GM12878 (cell line): ENCODE measurements at regions not wholly inside any gene's neighbourhood (a gene's known extent, or its start where the extent isn't known, plus 50 kb on each side); places are given as distances from the start of the nearest gene placed in this dataset.

Experiments used
- ATAC-seq: fragments of 200-7000 bp; cut with Tn5 transposase; 3 replicates; pipeline ENCODE4 v1.9.1; 2020; ENCODE audit warnings: mild to moderate bottlenecking, moderate library complexity
- BruUV-seq: library from RNA; stranded (reverse); fragments of 400-500 nt; replicated peaks from 2 replicates; lab custom pipeline; 2021; lab: Mats Ljungman, UMichigan
- CTCF ChIA-PET: fragments of 300-600 bp; sonication (Branson Sonifier 250); formaldehyde crosslinking; extraction: SDS; loops from one replicate; lab custom pipeline; 2021; ENCODE audit warnings: inconsistent platforms; lab: Yijun Ruan, JAX
- POLR2A ChIA-PET: fragments of 350-600 bp; formaldehyde crosslinking; extraction: SDS; loops from one replicate; lab custom pipeline; 2021; ENCODE audit warnings: inconsistent platforms; lab: Charles Lee
- RAD21 ChIA-PET: fragments of 300-600 bp; sonication (Branson Sonifier 250); formaldehyde crosslinking; loops from one replicate; lab custom pipeline; 2023; ENCODE audit warnings: antibody characterized with exemption; ENCODE audit not compliant: unreplicated experiment; lab: Charles Lee
- SMC1A ChIA-PET: fragments of 300-600 bp; sonication (Branson Sonifier 250); formaldehyde crosslinking; loops from one replicate; lab custom pipeline; 2023; ENCODE audit not compliant: unreplicated experiment, uncharacterized antibody; lab: Charles Lee
- DNase-seq: peaks from one replicate; pipeline ENCODE4 v3.0.0-alpha.2; 2011; ENCODE audit warnings: low read depth, low spot score
- FAIRE-seq: peaks from 3 replicates; lab custom pipeline; 2011; peaks lifted over from hg19 to GRCh38; lab: Jason Lieb, UNC
- H2AFZ ChIP-seq: 2 replicates; pipeline ENCODE4 v1.6.0; 2011; ENCODE audit warnings: low read depth, low read length, control low read depth; ENCODE audit not compliant: control insufficient read depth
- H3K27ac ChIP-seq: 2 replicates; pipeline ENCODE4 v1.5.1; 2011; ENCODE audit warnings: control low read depth; ENCODE audit not compliant: control insufficient read depth, insufficient read depth
- H3K27me3 ChIP-seq, 2 experiments: replicated peaks in 1 of 2; 2 replicates each; pipeline versions ENCODE4 v1.6.0 to v1.6.1; 2011; ENCODE audit warnings: low read length in 1 of 2; ENCODE audit not compliant: control insufficient read depth in 2 of 2, insufficient read depth in 2 of 2
- H3K36me3 ChIP-seq, 2 experiments: 2 replicates each; pipeline ENCODE4 v1.5.1; 2011; ENCODE audit warnings: low read length in 1 of 2; ENCODE audit not compliant: control insufficient read depth in 2 of 2, insufficient read depth in 2 of 2
- H3K4me1 ChIP-seq: 2 replicates; pipeline ENCODE4 v1.6.1; 2011; ENCODE audit warnings: mild to moderate bottlenecking, low read length, moderate library complexity, mixed read lengths; ENCODE audit not compliant: control insufficient read depth, insufficient read depth
- H3K4me2 ChIP-seq: 2 replicates; pipeline ENCODE4 v1.6.0; 2011; ENCODE audit warnings: control low read depth; ENCODE audit not compliant: control insufficient read depth, insufficient read depth
- H3K4me3 ChIP-seq: fragments of 200-600 bp; sonication (generic); 2 replicates; pipeline ENCODE4 v1.5.1; 2016
- H3K79me2 ChIP-seq: 2 replicates; pipeline ENCODE4 v1.6.0; 2011; ENCODE audit warnings: low read length; ENCODE audit not compliant: control insufficient read depth, insufficient read depth
- H3K9ac ChIP-seq: 2 replicates; pipeline ENCODE4 v1.8.0; 2011; ENCODE audit warnings: low read length, control low read depth, mixed read lengths; ENCODE audit not compliant: control insufficient read depth, insufficient read depth
- H3K9me3 ChIP-seq: replicated peaks from 3 replicates; pipeline ENCODE4 v1.5.1; 2011; ENCODE audit warnings: mild to moderate bottlenecking, low read length; ENCODE audit not compliant: control insufficient read depth, insufficient read depth
- H4K20me1 ChIP-seq: 2 replicates; pipeline ENCODE4 v1.6.0; 2011; ENCODE audit not compliant: control insufficient read depth, insufficient read depth
- BCL11A ChIP-seq: IDR thresholded peaks from 2 replicates; pipeline ENCODE4 v1.6.1; 2011; ENCODE audit warnings: low read depth, low read length
- CBX5 ChIP-seq: sonication (generic); IDR thresholded peaks from 2 replicates; pipeline ENCODE4 v1.6.1; 2016; ENCODE audit warnings: low read depth, moderate library complexity, mild to moderate bottlenecking, inconsistent platforms
- CTCF ChIP-seq, 3 experiments: IDR thresholded peaks in 2 of 3; conservative IDR thresholded peaks in 1 of 3; 2 replicates each; pipeline ENCODE4 v1.5.1; 2011; ENCODE audit warnings: low read depth in 3 of 3, low read length in 3 of 3, mild to moderate bottlenecking in 3 of 3, control low read depth in 2 of 3, moderate library complexity in 2 of 3, inconsistent platforms in 1 of 3, mixed read lengths in 1 of 3; ENCODE audit not compliant: control insufficient read depth in 2 of 3, insufficient read depth in 1 of 3; ENCODE audit errors: extremely low read depth in 1 of 3
- IRF3 ChIP-seq: fragments of 450-650 bp; IDR thresholded peaks from 2 replicates; pipeline ENCODE4 v1.6.1; 2014; ENCODE audit warnings: mild to moderate bottlenecking
- MXI1 ChIP-seq: fragments of 150-350 bp; IDR thresholded peaks from 2 replicates; pipeline ENCODE4 v1.6.1; 2011; ENCODE audit warnings: low read depth, mild to moderate bottlenecking, inconsistent platforms, low read length, improper control_type of control experiment
- NFIC ChIP-seq: IDR thresholded peaks from 2 replicates; pipeline ENCODE4 v1.6.1; 2012; ENCODE audit warnings: low read depth, mild to moderate bottlenecking, inconsistent platforms, low read length, moderate library complexity
- NR2C1 ChIP-seq: fragments of 450-650 bp; IDR thresholded peaks from 2 replicates; pipeline ENCODE4 v1.6.1; 2017; ENCODE audit warnings: antibody characterized with exemption, mild to moderate bottlenecking, moderate library complexity
- POLR2AphosphoS5 ChIP-seq: IDR thresholded peaks from 2 replicates; pipeline ENCODE4 v1.6.1; 2011; ENCODE audit warnings: mild to moderate bottlenecking, low read length, inconsistent platforms
- SIX5 ChIP-seq: IDR thresholded peaks from 2 replicates; pipeline ENCODE4 v1.6.1; 2011; ENCODE audit warnings: mild to moderate bottlenecking, low read depth, low read length, moderate library complexity; ENCODE audit not compliant: severe bottlenecking
- SKIL ChIP-seq: fragments of 450-650 bp; IDR thresholded peaks from 2 replicates; pipeline ENCODE4 v1.6.1; 2017; ENCODE audit warnings: mild to moderate bottlenecking, low read depth, inconsistent platforms; ENCODE audit not compliant: poor library complexity, severe bottlenecking
- SMC3 ChIP-seq: IDR thresholded peaks from 2 replicates; pipeline ENCODE4 v1.6.1; 2011; ENCODE audit warnings: low read length, improper control_type of control experiment, borderline replicate concordance
- SREBF2 ChIP-seq: IDR thresholded peaks from 2 replicates; pipeline ENCODE4 v1.6.1; 2012; ENCODE audit warnings: mild to moderate bottlenecking, low read length
- SRF ChIP-seq, 2 experiments: IDR thresholded peaks; 2 replicates each; pipeline ENCODE4 v1.6.1; 2011; ENCODE audit warnings: low read depth in 2 of 2, low read length in 2 of 2, mild to moderate bottlenecking in 1 of 2, moderate library complexity in 1 of 2
- SUZ12 ChIP-seq: fragments of 200-600 bp; sonication (generic); IDR thresholded peaks from one replicate; pipeline ENCODE4 v1.6.1; 2018; ENCODE audit warnings: antibody characterized with exemption, mild to moderate bottlenecking; ENCODE audit not compliant: unreplicated experiment
- ZBTB33 ChIP-seq: fragments of 450-650 bp; IDR thresholded peaks from 2 replicates; pipeline ENCODE4 v1.6.1; 2017; ENCODE audit warnings: mild to moderate bottlenecking
- WGBS: methylation state at CpG from one replicate; pipeline ENCODE4 v1.1.6; 2016; ENCODE audit warnings: low lambda C conversion rate; ENCODE audit not compliant: insufficient replicate concordance, insufficient coverage; ENCODE audit errors: missing lambda C conversion rate; 5-methylcytosine and 5-hydroxymethylcytosine counted together
- in situ Hi-C: fragments of 300-500 bp; cut with MboI; formaldehyde crosslinking; loops from 9 replicates; pipeline ENCODE4 v1.14.3; 2018; ENCODE audit warnings: mixed read lengths
- intact Hi-C: fragments of 100-400 bp; cut with micrococcal nuclease; formaldehyde crosslinking; loops from one replicate; pipeline ENCODE4 v1.14.2; 2022; ENCODE audit not compliant: unreplicated experiment

- Histone ChIP-seq H3K4me2 (no peak overlapping the region), H3K27ac (no peak overlapping the region), H3K9me3 (no peaks in the 10 kb centered on the region), H3K4me1 (no peaks in the 10 kb centered on the region), H3K27me3 (no peaks in the 10 kb centered on the region), H3K4me3 (no peak overlapping the region), H3K9ac (no peak overlapping the region), H3K79me2 (no peaks in the 10 kb centered on the region), H3K36me3 (no peaks in the 10 kb centered on the region), H4K20me1 (no peaks in the 10 kb centered on the region), H2AFZ (no peak overlapping the region)
- DNase-seq: no peak
- RAD21 ChIA-PET: no interaction called here
- SMC1A ChIA-PET: no interaction called here
- WGBS: 2% methylated on average over 5 of the region's 5 CpGs
- no peak for FAIRE-seq
- in situ Hi-C loops: no loop called here
- POLR2A ChIA-PET: no interaction called here
- BruUV-seq: no TSS peak
- no peak for ATAC-seq
- TF ChIP-seq SREBF2 (no peak), POLR2AphosphoS5 (no peak), CTCF (IDR thresholded peaks at IDR 0.05 in 2 of 3, conservative IDR thresholded peaks at IDR 0.05 in 1 of 3; ENCODE audit: control insufficient read depth in 2 of 3, extremely low read depth in 1 of 3, insufficient read depth in 1 of 3, low read depth in 3 of 3, low read length in 3 of 3) (no peak), SRF (IDR thresholded peaks at IDR 0.05; ENCODE audit: low read depth in 2 of 2, low read length in 2 of 2) (no peak), MXI1 (no peak), SMC3 (no peak), NFIC (no peak), SIX5 (no peak), BCL11A (no peak), ZBTB33 (no peak), NR2C1 (no peak), IRF3 (no peak), SUZ12 (no peak), SKIL (no peak), CBX5 (no peak)
- CTCF ChIA-PET: no interaction called here
- intact Hi-C loops: no loop called here
These were observed 147.1 kb upstream of the GRIK3 start for GRCh38 chr1:37181425-37181824.
